Astrocyte of the hippocampus (primary cell): ENCODE measurements at regions not wholly inside any gene's neighbourhood (a gene's known extent, or its start where the extent isn't known, plus 50 kb on each side); places are given as distances from the start of the nearest gene placed in this dataset.
"Not testable (repeated sequence)": the region's sequence is repeated elsewhere in the genome, so short reads cannot be mapped to it uniquely, and the experiment has no call there.

Experiments
- DNase-seq: peaks from one replicate; pipeline ENCODE4 v3.0.0; 2011; ENCODE audit warnings: low read depth, low spot score

GRCh38 chr3:18194431-18194830 is 230.7 kb downstream of the SATB1 start:
- no peak for DNase-seq

GRCh38 chr3:18190646-18191045 is 234.5 kb downstream of the SATB1 start:
- DNase-seq: peak; percentile 62

- DNase-seq: peak; percentile 58
These were observed 235.7 kb downstream of the SATB1 start for GRCh38 chr3:18189282-18190050.

GRCh38 chr3:18188491-18188890 is 236.6 kb downstream of the SATB1 start:
- peak; percentile 1 for DNase-seq

GRCh38 chr3:18185624-18186023 is 239.5 kb downstream of the SATB1 start:
- no peak for DNase-seq

GRCh38 chr3:18182923-18183322 is 242.2 kb downstream of the SATB1 start:
- not testable (repeated sequence) for DNase-seq

GRCh38 chr3:18179521-18179920 is 245.6 kb downstream of the SATB1 start:
- DNase-seq: no peak

GRCh38 chr3:18177271-18177670 is 247.9 kb downstream of the SATB1 start:
- DNase-seq: no peak

GRCh38 chr3:18173891-18174290 is 251.2 kb downstream of the SATB1 start:
- DNase-seq: not testable (repeated sequence)

GRCh38 chr3:18159681-18160080 is 265.5 kb downstream of the SATB1 start:
- no peak for DNase-seq

- DNase-seq: peak; percentile 60
These were observed 271.5 kb downstream of the SATB1 start for GRCh38 chr3:18153571-18154173.

- no peak for DNase-seq
These were observed 273.9 kb downstream of the SATB1 start for GRCh38 chr3:18151199-18151598.

- DNase-seq: no peak
These were observed 275.2 kb downstream of the SATB1 start for GRCh38 chr3:18149935-18150334.

- DNase-seq: no peak
These were observed 275.8 kb downstream of the SATB1 start for GRCh38 chr3:18149386-18149785.

GRCh38 chr3:18144571-18144970 is 280.6 kb downstream of the SATB1 start:
- DNase-seq: peak; percentile 7

GRCh38 chr3:18143258-18143780 is 281.8 kb downstream of the SATB1 start:
- DNase-seq: no peak

GRCh38 chr3:18137958-18138357 is 287.2 kb downstream of the SATB1 start:
- no peak for DNase-seq

- peak; percentile 4 for DNase-seq
These were observed 289.9 kb downstream of the SATB1 start for GRCh38 chr3:18135060-18135814.

- DNase-seq: peak; percentile 37
These were observed 290.6 kb downstream of the SATB1 start for GRCh38 chr3:18134386-18135059.

GRCh38 chr3:18132991-18133390 is 292.1 kb downstream of the SATB1 start:
- no peak for DNase-seq

GRCh38 chr3:18127859-18128681 is 297.1 kb downstream of the SATB1 start:
- no peak for DNase-seq
